ENCODE measurements at regions not wholly inside any gene's neighbourhood (a gene's known extent, or its start where the extent isn't known, plus 50 kb on each side); places are given as distances from the start of the nearest gene placed in this dataset.
A peak's percentile ranks its signal among the peaks of the same experiment; 100 is the strongest.

DNA sequence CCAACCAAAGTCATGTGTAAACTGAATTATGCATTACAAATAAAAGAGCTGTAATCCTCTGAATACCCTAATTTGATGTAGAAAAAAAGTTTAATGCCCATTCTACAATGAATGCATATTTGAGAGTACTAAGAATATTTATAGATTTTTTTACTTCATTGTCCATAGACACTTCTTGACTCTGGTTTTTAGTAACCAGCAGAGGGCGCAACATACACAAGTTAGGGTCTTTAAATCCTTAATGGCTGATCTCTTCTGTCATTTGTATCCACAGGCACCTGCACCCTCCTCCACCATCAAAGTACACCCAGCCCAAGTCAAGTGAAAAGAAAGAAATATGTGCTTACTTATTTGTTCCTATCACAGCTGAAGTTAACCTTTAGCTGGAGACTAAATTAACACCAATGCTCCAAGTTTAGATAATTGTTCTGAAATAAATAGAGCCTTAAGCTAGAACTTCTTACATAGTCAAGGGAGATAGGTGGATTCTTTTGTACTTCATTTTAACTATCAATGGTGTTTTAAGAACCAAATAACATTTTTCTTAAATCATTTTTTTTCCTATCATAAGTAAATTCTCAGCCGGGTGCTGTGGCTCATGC, 524.2 kb upstream of the DAB2 start:
- no peak overlapping the region for H3K27ac ChIP-seq
- no peak for TF ChIP-seq ZFX (IDR thresholded peaks at IDR 0.05)
- TF ChIP-seq, protein P1, sequence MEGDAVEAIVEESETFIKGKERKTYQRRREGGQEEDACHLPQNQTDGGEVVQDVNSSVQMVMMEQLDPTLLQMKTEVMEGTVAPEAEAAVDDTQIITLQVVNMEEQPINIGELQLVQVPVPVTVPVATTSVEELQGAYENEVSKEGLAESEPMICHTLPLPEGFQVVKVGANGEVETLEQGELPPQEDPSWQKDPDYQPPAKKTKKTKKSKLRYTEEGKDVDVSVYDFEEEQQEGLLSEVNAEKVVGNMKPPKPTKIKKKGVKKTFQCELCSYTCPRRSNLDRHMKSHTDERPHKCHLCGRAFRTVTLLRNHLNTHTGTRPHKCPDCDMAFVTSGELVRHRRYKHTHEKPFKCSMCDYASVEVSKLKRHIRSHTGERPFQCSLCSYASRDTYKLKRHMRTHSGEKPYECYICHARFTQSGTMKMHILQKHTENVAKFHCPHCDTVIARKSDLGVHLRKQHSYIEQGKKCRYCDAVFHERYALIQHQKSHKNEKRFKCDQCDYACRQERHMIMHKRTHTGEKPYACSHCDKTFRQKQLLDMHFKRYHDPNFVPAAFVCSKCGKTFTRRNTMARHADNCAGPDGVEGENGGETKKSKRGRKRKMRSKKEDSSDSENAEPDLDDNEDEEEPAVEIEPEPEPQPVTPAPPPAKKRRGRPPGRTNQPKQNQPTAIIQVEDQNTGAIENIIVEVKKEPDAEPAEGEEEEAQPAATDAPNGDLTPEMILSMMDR (conservative IDR thresholded peaks at IDR 0.05) = peak; percentile 84

DNA sequence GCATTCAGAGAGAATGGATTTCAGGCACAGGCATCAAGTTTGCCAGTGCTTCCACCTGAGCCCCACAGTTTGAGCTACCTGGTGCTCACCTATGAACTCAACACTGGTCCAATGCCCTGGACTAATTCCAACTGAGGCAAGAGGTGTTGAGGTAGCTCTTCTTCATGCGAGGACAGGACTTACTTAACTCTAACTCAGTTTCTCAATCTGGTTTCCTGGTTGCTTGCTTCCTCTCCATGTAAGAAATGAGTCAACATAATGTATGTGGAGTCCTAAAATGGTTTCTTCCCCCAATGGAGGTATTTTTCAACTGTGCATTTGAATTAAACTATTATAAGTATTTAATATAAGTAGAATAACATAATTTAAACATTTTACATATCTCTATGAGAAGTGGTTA, 523.6 kb upstream of the DAB2 start:
- TF ChIP-seq, protein P1 (conservative IDR thresholded peaks at IDR 0.05) = no peak
- no peak for TF ChIP-seq ZFX (IDR thresholded peaks at IDR 0.05)
- H3K27ac ChIP-seq = no peak overlapping the region

DNA sequence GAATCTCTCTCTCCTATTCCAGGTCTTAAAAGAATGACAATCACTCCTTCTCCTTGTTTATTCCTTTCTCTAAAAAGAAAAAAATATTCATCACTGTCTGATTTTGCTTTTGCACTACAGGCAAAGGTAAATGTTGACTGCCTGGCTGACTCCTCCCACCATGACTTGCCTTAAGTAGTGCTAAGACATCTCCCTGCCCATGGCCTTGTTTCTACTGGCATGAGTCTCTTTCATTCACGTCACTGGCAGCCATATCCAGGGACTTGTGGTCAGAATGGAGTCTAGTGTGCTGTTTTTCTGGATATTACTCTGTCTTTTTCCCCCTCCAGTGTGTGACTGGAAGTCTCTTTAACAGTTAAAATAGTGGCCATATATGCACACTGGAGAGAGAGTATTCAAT, 522.9 kb upstream of the DAB2 start:
- TF ChIP-seq, protein P1 (conservative IDR thresholded peaks at IDR 0.05) = no peak
- no peak for TF ChIP-seq ZFX (IDR thresholded peaks at IDR 0.05)

DNA sequence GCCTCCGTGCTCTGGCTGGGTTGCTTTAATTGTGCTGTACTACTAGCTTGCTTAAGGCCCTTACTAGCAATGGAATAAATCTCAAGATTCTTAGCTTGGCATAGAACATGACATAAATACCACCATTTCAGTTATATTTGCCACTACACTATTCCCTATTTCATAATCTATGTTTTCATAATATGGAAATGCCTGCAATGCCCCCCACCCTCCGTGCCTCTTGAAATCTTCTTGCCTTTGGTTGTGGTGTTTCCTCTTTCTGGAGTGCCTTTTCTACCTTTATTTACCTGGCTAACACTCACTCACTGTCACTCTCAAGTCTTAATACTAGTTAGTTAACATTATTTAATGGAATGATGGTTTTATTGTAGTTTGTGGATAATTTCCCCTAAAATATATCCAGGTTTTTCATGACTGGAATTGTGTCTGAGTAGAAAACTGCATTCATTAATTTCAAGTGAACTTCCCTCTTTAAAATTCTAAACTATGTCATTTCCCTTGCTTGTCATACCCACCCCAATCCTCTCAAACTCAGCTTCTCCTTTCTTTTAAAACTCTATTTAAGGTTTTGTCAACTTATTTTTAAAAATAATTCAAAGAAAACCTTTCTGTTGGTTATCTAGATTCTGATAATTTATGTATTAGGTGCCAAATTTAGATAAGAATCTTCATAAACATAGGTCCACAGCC, 521.7 kb upstream of the DAB2 start:
- no peak overlapping the region for H3K27ac ChIP-seq
- TF ChIP-seq ZFX (IDR thresholded peaks at IDR 0.05) = no peak
- TF ChIP-seq, protein P1 (conservative IDR thresholded peaks at IDR 0.05) = no peak

More for the DNA sequence above, 522.9 kb upstream of the DAB2 start:
- no peak overlapping the region for H3K27ac ChIP-seq

DNA sequence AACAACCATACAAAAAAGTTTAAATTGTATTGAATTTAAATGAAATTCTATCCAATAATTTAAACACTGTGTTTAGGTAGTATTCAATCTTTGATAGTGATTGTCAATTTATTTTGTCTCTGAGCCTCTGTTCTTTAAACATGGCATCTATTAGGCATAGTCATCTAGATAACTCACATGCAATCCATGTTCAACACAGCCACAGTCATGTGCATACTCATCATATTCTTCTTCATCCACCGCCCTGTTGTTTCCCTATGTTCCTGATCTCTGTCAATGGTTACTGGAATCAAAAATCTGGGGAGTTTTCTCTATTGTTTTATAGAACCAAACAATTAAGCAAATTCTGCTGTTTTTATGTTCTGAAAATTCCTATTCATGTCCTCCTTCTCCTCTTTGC, 521.1 kb upstream of the DAB2 start:
- TF ChIP-seq, protein P1 (conservative IDR thresholded peaks at IDR 0.05) = no peak
- no peak for TF ChIP-seq ZFX (IDR thresholded peaks at IDR 0.05)
- no peak overlapping the region for H3K27ac ChIP-seq

DNA sequence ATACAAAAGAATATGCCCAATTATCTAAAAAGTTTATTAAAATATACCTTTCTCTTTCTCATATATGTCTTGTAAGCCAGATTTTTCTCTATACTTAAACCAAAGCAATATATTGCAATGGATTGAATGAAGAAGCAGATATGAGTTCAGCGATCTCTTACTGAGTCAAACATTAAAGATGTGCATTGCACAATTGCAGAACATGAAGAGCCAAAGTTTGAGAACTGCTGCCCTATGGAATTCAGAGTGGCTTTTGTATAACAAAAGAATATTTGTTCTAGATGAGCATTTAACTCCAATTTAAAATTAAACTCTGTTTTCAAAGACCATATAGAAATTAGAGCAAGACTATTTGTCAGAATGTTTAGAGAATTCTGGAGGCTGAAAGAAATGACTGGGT, 519.0 kb upstream of the DAB2 start:
- H3K27ac ChIP-seq = no peak overlapping the region
- TF ChIP-seq ZFX (IDR thresholded peaks at IDR 0.05) = no peak
- TF ChIP-seq, protein P1 (conservative IDR thresholded peaks at IDR 0.05) = no peak

DNA sequence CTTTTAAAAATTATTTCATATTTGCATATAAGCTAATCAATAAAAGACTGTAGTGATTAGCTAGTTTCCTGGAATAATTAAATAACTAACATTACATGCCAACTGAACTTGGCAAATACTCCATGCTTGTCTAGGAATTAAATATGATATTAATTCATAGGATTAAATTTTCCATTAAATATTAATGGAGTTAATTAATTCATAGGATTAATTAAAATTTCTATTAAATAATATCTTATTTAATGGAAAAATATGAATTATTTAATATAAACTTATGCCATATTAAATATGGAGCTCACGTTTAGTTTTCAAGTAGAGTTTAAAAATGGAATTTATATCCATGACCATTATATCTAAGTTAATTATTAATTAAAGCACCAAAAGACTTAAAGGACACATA, 517.8 kb upstream of the DAB2 start:
- H3K27ac ChIP-seq = no peak overlapping the region
- TF ChIP-seq, protein P1 (conservative IDR thresholded peaks at IDR 0.05) = no peak
- no peak for TF ChIP-seq ZFX (IDR thresholded peaks at IDR 0.05)
